ENCODE measurements at regions not wholly inside any gene's neighbourhood (a gene's known extent, or its start where the extent isn't known, plus 50 kb on each side); places are given as distances from the start of the nearest gene placed in this dataset.

DNA sequence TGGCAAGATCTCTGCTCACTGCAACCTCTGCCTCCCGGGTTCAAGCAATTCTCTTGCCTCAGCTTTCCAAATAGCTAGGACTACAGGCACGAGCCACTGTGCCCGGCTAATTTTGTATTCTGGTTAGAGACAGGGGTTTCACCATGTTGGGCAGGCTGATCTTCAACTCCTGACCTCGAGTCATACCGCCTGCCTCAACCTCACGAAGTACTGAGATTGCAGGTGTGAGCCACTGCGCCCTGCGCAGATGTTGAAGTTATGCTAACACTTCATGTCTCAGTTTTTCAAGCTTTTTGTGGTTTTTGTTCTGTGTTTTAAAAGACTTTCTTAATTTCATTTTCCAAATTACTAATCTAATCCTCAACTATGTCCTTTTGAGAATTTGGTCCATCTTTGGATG, 154.4 kb upstream of the TLL1 start:
- no peak for DNase-seq
- Mint-ChIP-seq H3K9me3 (no peaks in the 10 kb centered on the region), H3K27ac (no peak overlapping the region), H3K4me3 (no peak overlapping the region), H3K36me3 (no peaks in the 10 kb centered on the region), H3K4me1 (ENCODE audit: low read depth) (no peaks in the 10 kb centered on the region), H3K27me3 (no peaks in the 10 kb centered on the region)
- POLR2A ChIA-PET, result no interaction called here
- intact Hi-C loops (cut with micrococcal nuclease), result no loop called here
- CTCF ChIA-PET, result no interaction called here

DNA sequence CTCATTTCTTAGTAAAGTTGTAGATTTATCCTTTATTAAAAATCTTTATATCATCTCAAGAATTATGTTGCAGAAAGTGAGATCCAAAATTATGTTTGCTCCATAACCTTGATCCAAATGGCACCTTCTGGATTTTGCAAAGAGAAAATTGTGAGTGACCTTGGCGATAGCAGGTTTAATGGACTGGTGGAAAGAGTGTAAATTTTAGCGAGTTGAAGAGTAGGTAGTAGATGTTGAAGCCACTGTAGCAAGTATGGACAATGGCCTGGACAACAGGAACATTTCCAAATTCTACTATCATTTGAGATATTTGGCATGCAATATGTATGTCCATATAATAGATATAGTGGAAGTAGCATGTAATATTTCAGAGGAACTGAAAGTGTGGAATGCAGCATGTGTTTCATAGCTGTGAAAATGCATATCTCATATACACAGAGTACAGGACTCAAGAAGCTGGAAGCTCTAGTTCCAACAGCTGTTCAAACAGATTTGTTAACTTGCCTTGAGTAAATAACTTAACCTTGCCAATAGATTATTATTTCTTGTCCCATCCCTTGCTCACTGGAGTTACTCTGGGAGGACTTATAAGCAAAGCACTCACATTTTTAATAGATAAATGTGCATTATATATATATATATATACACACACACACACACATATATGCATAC, 152.5 kb upstream of the TLL1 start:
- Mint-ChIP-seq H3K4me3 (no peak overlapping the region), H3K36me3 (no peaks in the 10 kb centered on the region), H3K4me1 (ENCODE audit: low read depth) (no peaks in the 10 kb centered on the region), H3K9me3 (no peaks in the 10 kb centered on the region), H3K27me3 (no peaks in the 10 kb centered on the region), H3K27ac (no peak overlapping the region)
- DNase-seq, result no peak
- ChIA-PET POLR2A (no interaction called here), CTCF (no interaction called here)
- intact Hi-C loops (cut with micrococcal nuclease), result no loop called here

- ChIA-PET CTCF (no interaction called here), POLR2A (no interaction called here)
- Mint-ChIP-seq H3K27ac (no peak overlapping the region), H3K36me3 (no peaks in the 10 kb centered on the region), H3K9me3 (no peaks in the 10 kb centered on the region), H3K4me1 (ENCODE audit: low read depth) (no peaks in the 10 kb centered on the region), H3K27me3 (no peaks in the 10 kb centered on the region), H3K4me3 (no peak overlapping the region)
- no peak for DNase-seq
- intact Hi-C loops (cut with micrococcal nuclease), result no loop called here
These were observed 151.2 kb upstream of the TLL1 start for GRCh38 chr4:165721815-165722214.

- no peak for DNase-seq
- Mint-ChIP-seq H3K4me1 (ENCODE audit: low read depth) (no peaks in the 10 kb centered on the region), H3K27ac (no peak overlapping the region), H3K4me3 (no peak overlapping the region), H3K27me3 (no peaks in the 10 kb centered on the region), H3K36me3 (no peaks in the 10 kb centered on the region), H3K9me3 (no peaks in the 10 kb centered on the region)
- CTCF ChIA-PET, result no interaction called here
- POLR2A ChIA-PET, result no interaction called here
- intact Hi-C loops (cut with micrococcal nuclease), result no loop called here
These were observed 149.8 kb upstream of the TLL1 start for GRCh38 chr4:165723051-165723795.

DNA sequence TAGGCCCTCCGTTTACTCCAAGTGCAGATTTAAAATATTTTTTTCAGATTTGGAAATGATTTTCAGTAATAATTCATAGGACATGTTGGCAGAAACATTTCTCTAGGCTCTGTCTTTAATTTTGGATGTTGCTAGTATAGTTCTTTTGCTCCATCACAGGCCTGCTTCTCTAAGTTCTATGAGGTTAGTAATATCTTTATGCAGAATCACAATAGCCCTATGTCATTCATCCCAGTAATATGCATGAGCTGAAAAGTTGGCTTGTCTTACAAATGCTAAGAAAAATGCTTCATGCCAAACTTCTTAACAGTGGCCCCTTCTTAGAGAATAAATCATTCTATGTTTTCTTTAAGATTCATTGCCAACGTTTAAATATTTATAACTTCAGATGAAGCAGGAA, 148.3 kb upstream of the TLL1 start:
- no peaks in the 10 kb centered on the region for H3K9me3 Mint-ChIP-seq
- no peaks in the 10 kb centered on the region for H3K36me3 Mint-ChIP-seq
- intact Hi-C loops (cut with micrococcal nuclease), result no loop called here
- no peak for DNase-seq
- no peaks in the 10 kb centered on the region for H3K4me1 Mint-ChIP-seq (ENCODE audit: low read depth)
- ChIA-PET CTCF (no interaction called here), POLR2A (no interaction called here)
- H3K27ac Mint-ChIP-seq, result no peak overlapping the region
- no peaks in the 10 kb centered on the region for H3K27me3 Mint-ChIP-seq
- no peak overlapping the region for H3K4me3 Mint-ChIP-seq

DNA sequence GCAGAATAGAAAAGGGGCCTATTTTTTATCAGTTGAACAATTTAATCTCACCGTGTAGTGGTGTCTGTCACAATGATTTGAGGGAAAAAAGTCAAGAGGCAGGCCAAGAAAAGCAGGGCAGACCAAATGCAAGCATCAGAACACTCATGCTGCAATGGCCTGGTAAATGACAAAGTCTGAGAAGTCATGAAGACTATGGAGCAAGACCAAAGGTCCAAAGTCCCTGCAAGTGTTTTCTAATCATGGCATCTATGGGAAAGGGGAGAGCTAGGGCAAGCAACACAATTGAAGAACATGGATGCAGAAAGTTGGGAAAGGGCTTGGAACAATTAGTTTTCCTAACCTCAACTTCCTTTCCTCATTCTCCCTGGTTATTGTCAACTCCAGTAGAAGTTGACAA, 147.7 kb upstream of the TLL1 start:
- H3K4me1 Mint-ChIP-seq (ENCODE audit: low read depth), result no peaks in the 10 kb centered on the region
- ChIA-PET CTCF (no interaction called here), POLR2A (no interaction called here)
- no peaks in the 10 kb centered on the region for H3K9me3 Mint-ChIP-seq
- H3K36me3 Mint-ChIP-seq, result no peaks in the 10 kb centered on the region
- no peaks in the 10 kb centered on the region for H3K27me3 Mint-ChIP-seq
- no peak for DNase-seq
- H3K27ac Mint-ChIP-seq, result no peak overlapping the region
- intact Hi-C loops (cut with micrococcal nuclease), result no loop called here
- no peak overlapping the region for H3K4me3 Mint-ChIP-seq

DNA sequence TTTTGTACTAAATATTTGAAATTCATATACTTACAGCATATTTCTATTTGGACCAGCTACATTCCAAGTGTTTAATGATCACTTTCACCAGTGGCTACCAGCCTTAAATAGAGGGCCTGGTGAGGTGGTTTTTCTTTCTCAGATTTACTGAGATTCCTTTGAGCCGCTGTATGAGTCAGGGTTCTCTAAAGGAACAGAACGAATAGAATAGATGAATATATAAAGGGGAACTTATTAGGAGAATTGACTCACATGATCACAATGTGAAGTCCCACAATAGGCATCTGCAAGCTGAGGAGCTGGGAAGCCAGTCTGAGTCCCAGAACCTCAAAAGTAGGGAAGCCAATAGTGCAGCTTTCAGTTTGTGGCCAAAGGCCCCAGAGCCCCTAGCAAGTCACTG, 146.2 kb upstream of the TLL1 start:
- no peak for DNase-seq
- intact Hi-C loops (cut with micrococcal nuclease), result no loop called here
- Mint-ChIP-seq H3K27ac (no peak overlapping the region), H3K4me3 (no peak overlapping the region), H3K4me1 (ENCODE audit: low read depth) (no peaks in the 10 kb centered on the region), H3K9me3 (no peaks in the 10 kb centered on the region), H3K27me3 (no peaks in the 10 kb centered on the region), H3K36me3 (no peaks in the 10 kb centered on the region)
- ChIA-PET CTCF (no interaction called here), POLR2A (no interaction called here)

DNA sequence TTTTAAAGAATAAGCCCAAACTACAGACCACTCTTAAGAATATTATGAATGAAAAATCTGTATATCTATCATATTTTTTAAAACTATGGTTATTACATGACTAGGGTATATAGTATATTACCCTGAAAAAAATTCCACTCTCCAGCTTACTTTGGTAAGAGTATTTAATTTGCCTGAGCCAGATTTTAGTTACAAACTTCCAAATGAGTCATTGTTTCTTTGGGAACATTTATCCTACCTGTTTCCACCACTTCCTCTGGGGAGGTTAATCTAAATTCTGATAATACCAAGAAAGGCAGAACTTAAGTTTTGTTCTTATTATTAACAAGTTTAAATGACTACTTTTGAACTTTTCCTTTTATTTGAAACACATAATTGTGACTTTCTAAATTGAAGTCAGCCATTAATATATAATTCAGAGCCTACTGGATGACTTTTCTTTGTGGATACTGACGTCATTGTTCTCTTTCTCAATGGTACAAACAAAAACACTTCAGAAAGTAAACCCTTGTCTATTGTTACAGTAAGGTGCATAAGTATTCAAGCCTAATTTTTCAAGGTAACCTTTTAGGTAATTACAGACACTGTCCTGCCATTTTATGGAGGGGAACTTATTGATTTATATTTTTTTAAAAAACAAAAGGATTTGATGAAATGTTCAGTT, 135.6 kb upstream of the TLL1 start:
- Mint-ChIP-seq H3K9me3 (no peaks in the 10 kb centered on the region), H3K36me3 (no peaks in the 10 kb centered on the region), H3K4me1 (ENCODE audit: low read depth) (no peaks in the 10 kb centered on the region), H3K27ac (no peak overlapping the region), H3K27me3 (no peaks in the 10 kb centered on the region), H3K4me3 (no peak overlapping the region)
- CTCF ChIA-PET, result no interaction called here
- DNase-seq, result no peak
- POLR2A ChIA-PET, result no interaction called here
- intact Hi-C loops (cut with micrococcal nuclease), result no loop called here

GRCh38 chr4:165738571-165738970, 134.5 kb upstream of the TLL1 start:
- H3K36me3 Mint-ChIP-seq, result no peaks in the 10 kb centered on the region
- ChIA-PET POLR2A (no interaction called here), CTCF (no interaction called here)
- H3K9me3 Mint-ChIP-seq, result no peaks in the 10 kb centered on the region
- no peak overlapping the region for H3K27ac Mint-ChIP-seq
- intact Hi-C loops (cut with micrococcal nuclease), result no loop called here
- no peaks in the 10 kb centered on the region for H3K4me1 Mint-ChIP-seq (ENCODE audit: low read depth)
- no peak for DNase-seq
- no peak overlapping the region for H3K4me3 Mint-ChIP-seq
- H3K27me3 Mint-ChIP-seq, result no peaks in the 10 kb centered on the region

DNA sequence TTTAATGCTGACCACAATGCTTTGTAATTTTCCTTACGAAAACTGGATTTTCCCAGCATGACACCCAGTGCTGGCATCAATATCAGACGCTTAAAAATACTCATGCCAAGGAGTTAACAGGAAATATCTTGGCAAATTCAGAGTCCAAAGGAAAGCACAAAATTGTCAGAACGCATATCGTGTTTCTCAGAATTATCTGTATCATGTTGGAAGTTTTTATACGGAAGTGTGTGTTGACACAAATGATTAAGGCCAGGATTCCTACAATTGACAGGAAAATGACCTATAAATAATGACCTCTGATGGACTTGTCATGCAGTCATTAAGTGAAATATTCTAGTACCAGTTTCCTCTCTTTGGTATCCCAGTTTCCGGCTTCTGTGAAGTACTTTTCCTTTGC, 132.1 kb upstream of the TLL1 start:
- POLR2A ChIA-PET, result no interaction called here
- no peaks in the 10 kb centered on the region for H3K36me3 Mint-ChIP-seq
- no peaks in the 10 kb centered on the region for H3K9me3 Mint-ChIP-seq
- H3K4me1 Mint-ChIP-seq (ENCODE audit: low read depth), result no peaks in the 10 kb centered on the region
- intact Hi-C loops (cut with micrococcal nuclease), result no loop called here
- no peak overlapping the region for H3K4me3 Mint-ChIP-seq
- CTCF ChIA-PET, result no interaction called here
- no peak overlapping the region for H3K27ac Mint-ChIP-seq
- no peak for DNase-seq
- no peaks in the 10 kb centered on the region for H3K27me3 Mint-ChIP-seq

DNA sequence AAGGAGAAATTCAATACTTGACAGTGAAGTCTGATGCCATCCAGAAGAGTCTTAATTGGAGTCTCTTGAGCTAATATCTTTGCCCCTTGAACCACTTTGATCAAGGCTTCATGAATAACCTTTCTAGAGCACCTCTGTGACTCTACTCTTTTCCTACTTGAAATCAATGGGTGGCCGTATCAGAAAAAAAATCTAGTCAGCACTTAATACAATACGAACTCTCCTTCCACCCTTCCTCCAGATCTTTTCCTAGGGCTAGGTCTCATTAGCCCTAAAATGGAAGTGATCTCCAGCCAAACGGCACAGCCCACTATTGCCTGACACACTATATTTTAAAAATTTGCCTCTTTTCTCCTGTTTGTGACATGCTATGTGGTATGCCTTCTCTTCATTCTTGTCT, 129.6 kb upstream of the TLL1 start:
- H3K27me3 Mint-ChIP-seq, result no peaks in the 10 kb centered on the region
- intact Hi-C loops (cut with micrococcal nuclease), result no loop called here
- H3K4me1 Mint-ChIP-seq (ENCODE audit: low read depth), result no peaks in the 10 kb centered on the region
- no peaks in the 10 kb centered on the region for H3K36me3 Mint-ChIP-seq
- H3K4me3 Mint-ChIP-seq, result no peak overlapping the region
- ChIA-PET CTCF (no interaction called here), POLR2A (no interaction called here)
- no peak overlapping the region for H3K27ac Mint-ChIP-seq
- no peaks in the 10 kb centered on the region for H3K9me3 Mint-ChIP-seq
- DNase-seq, result no peak

DNA sequence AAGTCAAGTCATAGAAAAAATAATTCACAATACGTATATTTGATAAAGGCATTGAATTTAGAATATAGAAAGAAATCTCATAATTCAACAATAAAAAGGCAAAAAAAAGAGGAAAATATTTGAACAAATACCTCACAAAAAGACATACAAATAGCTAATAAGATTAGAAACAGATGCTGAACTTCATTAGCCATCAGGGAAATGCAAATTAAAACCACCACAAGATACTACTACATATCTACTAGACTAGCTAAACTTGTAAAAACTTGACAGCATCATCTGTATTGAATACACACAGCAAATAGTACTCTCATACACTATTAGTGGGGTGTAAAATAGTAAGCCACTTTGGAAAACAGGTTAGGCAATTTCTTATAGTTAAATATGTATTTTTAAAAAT, 128.7 kb upstream of the TLL1 start:
- H3K27ac Mint-ChIP-seq, result no peak overlapping the region
- intact Hi-C loops (cut with micrococcal nuclease), result no loop called here
- ChIA-PET CTCF (no interaction called here), POLR2A (no interaction called here)
- H3K9me3 Mint-ChIP-seq, result no peaks in the 10 kb centered on the region
- no peaks in the 10 kb centered on the region for H3K27me3 Mint-ChIP-seq
- no peak for DNase-seq
- no peaks in the 10 kb centered on the region for H3K4me1 Mint-ChIP-seq (ENCODE audit: low read depth)
- no peaks in the 10 kb centered on the region for H3K36me3 Mint-ChIP-seq
- no peak overlapping the region for H3K4me3 Mint-ChIP-seq

DNA sequence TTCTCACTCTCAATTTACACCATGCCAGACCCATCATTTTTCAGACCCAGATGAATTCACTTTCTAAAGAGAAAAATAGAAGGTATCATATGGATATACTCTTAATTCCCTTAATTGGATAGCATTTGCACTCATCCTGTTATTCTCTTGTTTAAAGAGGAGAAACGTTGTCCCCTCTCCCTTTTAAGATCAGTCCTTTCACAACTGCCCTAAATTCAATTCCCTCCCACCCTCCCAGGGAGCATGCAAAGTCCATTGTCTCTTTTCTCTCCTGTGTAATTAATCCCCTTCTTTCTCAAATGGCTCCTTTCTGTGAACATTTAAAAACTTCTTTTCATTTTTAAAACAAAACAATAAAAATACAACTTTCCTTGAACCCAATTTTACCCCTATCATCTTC, 124.7 kb upstream of the TLL1 start:
- Mint-ChIP-seq H3K4me1 (ENCODE audit: low read depth) (no peaks in the 10 kb centered on the region), H3K4me3 (no peak overlapping the region), H3K9me3 (no peaks in the 10 kb centered on the region), H3K27ac (no peak overlapping the region), H3K27me3 (no peaks in the 10 kb centered on the region), H3K36me3 (no peaks in the 10 kb centered on the region)
- DNase-seq, result no peak
- CTCF ChIA-PET, result no interaction called here
- intact Hi-C loops (cut with micrococcal nuclease), result no loop called here
- POLR2A ChIA-PET, result no interaction called here

Data from activated CD4-positive, alpha-beta memory T cell treated with anti-CD3 and anti-CD28 coated beads for 36 hours (primary cell).